ENCODE measurements at regions not wholly inside any gene's neighbourhood (a gene's known extent, or its start where the extent isn't known, plus 50 kb on each side); places are given as distances from the start of the nearest gene placed in this dataset.

GRCh38 chr12:60107992-60108391, 512.2 kb downstream of the SLC16A7 start:
- H3K79me2 ChIP-seq, result no peaks in the 10 kb centered on the region
- no peak overlapping the region for H3K27ac ChIP-seq
- H3K9me3 ChIP-seq (ENCODE audit: control insufficient read depth, low read length), result no peaks in the 10 kb centered on the region
- no peak overlapping the region for H3K9ac ChIP-seq
- no peak for TF ChIP-seq CTCF (IDR thresholded peaks at IDR 0.05)
- no peak overlapping the region for H3K4me3 ChIP-seq (ENCODE audit: low read depth, low read length)
- no peaks in the 10 kb centered on the region for H3K36me3 ChIP-seq (ENCODE audit: control insufficient read depth, insufficient read depth, low read length)
- no peak overlapping the region for H2AFZ ChIP-seq
- no peaks in the 10 kb centered on the region for H3K4me1 ChIP-seq
- H3K27me3 ChIP-seq (ENCODE audit: control insufficient read depth, insufficient read depth, low read length), result no peaks in the 10 kb centered on the region
- no peak overlapping the region for H3K4me2 ChIP-seq (ENCODE audit: low read length)

- no peaks in the 10 kb centered on the region for H3K9me3 ChIP-seq (ENCODE audit: control insufficient read depth, low read length)
Measured at GRCh38 chr12:60112063-60112462, 516.2 kb downstream of the SLC16A7 start.

GRCh38 chr12:60112763-60113162, 516.9 kb downstream of the SLC16A7 start:
- Histone ChIP-seq H3K27ac (no peak overlapping the region), H3K36me3 (ENCODE audit: control insufficient read depth, insufficient read depth, low read length) (no peaks in the 10 kb centered on the region), H3K4me2 (ENCODE audit: low read length) (no peak overlapping the region), H2AFZ (no peak overlapping the region), H3K4me3 (ENCODE audit: low read depth, low read length) (no peak overlapping the region), H3K9ac (no peak overlapping the region), H3K79me2 (no peaks in the 10 kb centered on the region), H3K4me1 (no peaks in the 10 kb centered on the region), H3K9me3 (ENCODE audit: control insufficient read depth, low read length) (no peaks in the 10 kb centered on the region), H3K27me3 (ENCODE audit: control insufficient read depth, insufficient read depth, low read length) (no peaks in the 10 kb centered on the region)
- TF ChIP-seq CTCF (IDR thresholded peaks at IDR 0.05), result no peak

More at GRCh38 chr12:60112063-60112462, 516.2 kb downstream of the SLC16A7 start:
- H3K9ac ChIP-seq, result no peak overlapping the region
- H3K27ac ChIP-seq, result no peak overlapping the region
- no peaks in the 10 kb centered on the region for H3K27me3 ChIP-seq (ENCODE audit: control insufficient read depth, insufficient read depth, low read length)
- TF ChIP-seq CTCF (IDR thresholded peaks at IDR 0.05), result no peak
- H3K4me2 ChIP-seq (ENCODE audit: low read length), result no peak overlapping the region
- no peak overlapping the region for H3K4me3 ChIP-seq (ENCODE audit: low read depth, low read length)
- H3K4me1 ChIP-seq, result no peaks in the 10 kb centered on the region
- no peaks in the 10 kb centered on the region for H3K79me2 ChIP-seq
- H2AFZ ChIP-seq, result no peak overlapping the region
- no peaks in the 10 kb centered on the region for H3K36me3 ChIP-seq (ENCODE audit: control insufficient read depth, insufficient read depth, low read length)

GRCh38 chr12:60114169-60114568, 518.3 kb downstream of the SLC16A7 start:
- no peak for TF ChIP-seq CTCF (IDR thresholded peaks at IDR 0.05)
- H3K9ac ChIP-seq, result no peak overlapping the region

GRCh38 chr12:60119327-60119726, 523.5 kb downstream of the SLC16A7 start:
- Histone ChIP-seq H3K27ac (no peak overlapping the region), H3K4me1 (no peaks in the 10 kb centered on the region), H3K9me3 (ENCODE audit: control insufficient read depth, low read length) (no peaks in the 10 kb centered on the region), H2AFZ (no peak overlapping the region), H3K4me2 (ENCODE audit: low read length) (no peak overlapping the region), H3K27me3 (ENCODE audit: control insufficient read depth, insufficient read depth, low read length) (no peaks in the 10 kb centered on the region), H3K36me3 (ENCODE audit: control insufficient read depth, insufficient read depth, low read length) (no peaks in the 10 kb centered on the region), H3K4me3 (ENCODE audit: low read depth, low read length) (no peak overlapping the region), H3K9ac (no peak overlapping the region), H3K79me2 (no peaks in the 10 kb centered on the region)
- TF ChIP-seq CTCF (IDR thresholded peaks at IDR 0.05), result no peak

More at GRCh38 chr12:60114169-60114568, 518.3 kb downstream of the SLC16A7 start:
- H3K4me2 ChIP-seq (ENCODE audit: low read length), result no peak overlapping the region
- H3K36me3 ChIP-seq (ENCODE audit: control insufficient read depth, insufficient read depth, low read length), result no peaks in the 10 kb centered on the region
- H3K27me3 ChIP-seq (ENCODE audit: control insufficient read depth, insufficient read depth, low read length), result no peaks in the 10 kb centered on the region
- no peak overlapping the region for H2AFZ ChIP-seq
- H3K4me3 ChIP-seq (ENCODE audit: low read depth, low read length), result no peak overlapping the region
- no peaks in the 10 kb centered on the region for H3K79me2 ChIP-seq
- no peaks in the 10 kb centered on the region for H3K4me1 ChIP-seq
- H3K27ac ChIP-seq, result no peak overlapping the region
- H3K9me3 ChIP-seq (ENCODE audit: control insufficient read depth, low read length), result no peaks in the 10 kb centered on the region
